HEK293 (cell line): ENCODE measurements at regions not wholly inside any gene's neighbourhood (a gene's known extent, or its start where the extent isn't known, plus 50 kb on each side); places are given as distances from the start of the nearest gene placed in this dataset.

Experiments used
- CTCF ChIP-seq: fragments of 450-650 bp; formaldehyde crosslinking; IDR thresholded peaks from 2 replicates; pipeline ENCODE4 v1.5.1; 2016; ENCODE audit warnings: missing biosample characterization, missing genetic modification characterization
- RBAK ChIP-seq: fragments of 450-650 bp; formaldehyde crosslinking; IDR thresholded peaks from 2 replicates; pipeline ENCODE4 v1.5.1; 2016; ENCODE audit warnings: missing biosample characterization, missing genetic modification characterization
- ZBTB1 ChIP-seq: fragments of 450-650 bp; formaldehyde crosslinking; IDR thresholded peaks from 2 replicates; pipeline ENCODE4 v1.5.1; 2016; ENCODE audit warnings: missing biosample characterization, missing genetic modification characterization
- ZNF184 ChIP-seq: fragments of 450-650 bp; IDR thresholded peaks from 2 replicates; pipeline ENCODE4 v1.5.1; 2018; ENCODE audit warnings: missing biosample characterization, mild to moderate bottlenecking, missing genetic modification characterization
- ZNF398 ChIP-seq: fragments of 450-650 bp; formaldehyde crosslinking; IDR thresholded peaks from 2 replicates; pipeline ENCODE4 v1.5.1; 2017; ENCODE audit warnings: missing biosample characterization, missing genetic modification characterization
- ZNF416 ChIP-seq: fragments of 450-650 bp; formaldehyde crosslinking; IDR thresholded peaks from 2 replicates; pipeline ENCODE4 v1.5.1; 2016; ENCODE audit warnings: missing biosample characterization, missing genetic modification characterization
- ZNF558 ChIP-seq: fragments of 450-650 bp; formaldehyde crosslinking; IDR thresholded peaks from 2 replicates; pipeline ENCODE4 v1.5.1; 2016; ENCODE audit warnings: missing biosample characterization, missing genetic modification characterization
- ZNF654 ChIP-seq: fragments of 450-650 bp; formaldehyde crosslinking; IDR thresholded peaks from 2 replicates; pipeline ENCODE4 v1.5.1; 2016; ENCODE audit warnings: low read depth, missing biosample characterization, missing genetic modification characterization

GRCh38 chr17:63379636-63380035 is 66.5 kb downstream of the CYB561 start:
- no peak for TF ChIP-seq CTCF
- TF ChIP-seq ZBTB1 (tag by site-specific recombination) = no peak
- no peak for TF ChIP-seq RBAK (tag by site-specific recombination)
- no peak for TF ChIP-seq ZNF184 (tag by site-specific recombination)
- no peak for TF ChIP-seq ZNF654
- no peak for TF ChIP-seq ZNF558 (tag by site-specific recombination)
- no peak for TF ChIP-seq ZNF416 (tag by site-specific recombination)
- TF ChIP-seq ZNF398 (tag by site-specific recombination) = no peak
